GM23338 (cell line): ENCODE measurements at regions not wholly inside any gene's neighbourhood (a gene's known extent, or its start where the extent isn't known, plus 50 kb on each side); places are given as distances from the start of the nearest gene placed in this dataset.

Experiments used
- CREB1 ChIP-seq: fragments of 250-450 bp; sonication (Bioruptor Pico); IDR thresholded peaks from 2 replicates; pipeline ENCODE4 v1.5.0; 2020; ENCODE audit warnings: low read depth, mild to moderate bottlenecking, moderate library complexity
- CTCF ChIP-seq, 2 experiments: fragments of 200-600 bp in 1 of 2; sonication (generic) in 1 of 2; conservative IDR thresholded peaks; 2 replicates each; pipeline versions ENCODE4 v1.5.1 to v1.6.1; 2016 to 2017; ENCODE audit warnings: antibody characterized with exemption in 2 of 2, low read depth in 2 of 2, mild to moderate bottlenecking in 2 of 2, moderate library complexity in 1 of 2
- ETS1 ChIP-seq: IDR thresholded peaks from 2 replicates; pipeline ENCODE4 v1.6.1; 2016; ENCODE audit warnings: antibody characterized with exemption
- EZH2 ChIP-seq: fragments of 200-600 bp; sonication (generic); IDR thresholded peaks from one replicate; pipeline ENCODE4 v1.8.0; 2017; ENCODE audit warnings: antibody characterized with exemption, mild to moderate bottlenecking, low read depth; ENCODE audit not compliant: unreplicated experiment
- EZH2phosphoT487 ChIP-seq: fragments of 200-600 bp; sonication (generic); IDR thresholded peaks from one replicate; pipeline ENCODE4 v1.8.1; 2018; ENCODE audit warnings: antibody characterized with exemption; ENCODE audit not compliant: unreplicated experiment
- JUNB ChIP-seq: IDR thresholded peaks from one replicate; pipeline ENCODE4 v1.6.1; 2016; ENCODE audit warnings: antibody characterized with exemption; ENCODE audit not compliant: unreplicated experiment
- POLR2AphosphoS5 ChIP-seq: IDR thresholded peaks from 2 replicates; pipeline ENCODE4 v1.6.1; 2016; ENCODE audit warnings: antibody characterized with exemption, low read depth
- REST ChIP-seq: IDR thresholded peaks from one replicate; pipeline ENCODE4 v1.6.1; 2018; ENCODE audit warnings: antibody characterized with exemption; ENCODE audit not compliant: unreplicated experiment
- ZNF114 ChIP-seq: fragments of 250-450 bp; sonication (Bioruptor Pico); IDR thresholded peaks from 2 replicates; pipeline ENCODE4 v1.5.0; 2020; ENCODE audit warnings: mild to moderate bottlenecking, moderate library complexity
- ZNF331 ChIP-seq: fragments of 250-450 bp; sonication (Bioruptor Pico); IDR thresholded peaks from 2 replicates; pipeline ENCODE4 v1.5.0; 2020; ENCODE audit warnings: low read depth, mild to moderate bottlenecking, moderate library complexity

GRCh38 chr7:17229228-17229627 lies 69.2 kb upstream of the AHR start:
- TF ChIP-seq CTCF (conservative IDR thresholded peaks at IDR 0.05; ENCODE audit: low read depth in 2 of 2) (no peak), EZH2 (no peak), POLR2AphosphoS5 (no peak), REST (no peak), EZH2phosphoT487 (no peak), ZNF331 (CRISPR knock-in tag) (no peak), ZNF114 (no peak), CREB1 (CRISPR knock-in tag) (no peak), JUNB (no peak), ETS1 (no peak)
